ENCODE measurements at regions not wholly inside any gene's neighbourhood (a gene's known extent, or its start where the extent isn't known, plus 50 kb on each side); places are given as distances from the start of the nearest gene placed in this dataset.

DNA sequence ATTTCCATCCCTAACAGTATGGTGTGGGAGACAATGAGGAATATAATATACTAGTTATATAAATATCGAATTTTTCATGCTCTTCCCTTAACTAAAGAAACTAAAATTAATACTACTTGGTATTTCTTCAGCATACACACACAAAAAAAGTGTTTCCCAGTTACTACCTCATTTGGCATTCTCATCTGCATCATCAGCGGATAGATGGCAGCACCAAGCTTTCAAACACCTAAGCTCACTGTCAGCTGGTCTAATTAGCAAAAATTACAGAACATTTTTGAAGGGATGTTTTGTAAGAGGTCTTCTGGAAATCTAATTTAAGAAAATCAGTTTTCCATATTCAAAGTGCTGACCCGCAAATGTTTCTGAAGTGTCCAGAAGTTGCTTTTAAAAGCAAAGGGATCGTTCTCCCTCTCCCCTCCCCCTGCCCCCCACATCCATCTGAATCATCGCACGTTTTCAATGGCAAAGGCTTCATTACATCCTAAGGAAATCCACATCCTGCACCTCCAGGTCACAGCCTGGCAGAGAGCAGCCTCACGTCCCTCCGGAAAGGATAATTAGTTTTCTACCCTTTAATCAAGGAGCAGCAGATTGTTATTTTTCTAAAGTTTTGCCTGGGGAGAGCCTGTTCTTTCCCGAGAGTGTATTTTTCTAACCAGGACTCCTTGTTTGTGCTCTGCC lies 86.1 kb upstream of the SPATA12 start:
- ChIA-PET CTCF (interaction anchor here (0.7 to 1.6 kb wide), 5 partner anchors 9 to 173 kb away, joined by 3 to 6 read pairs (median 4); partner anchors contain the start of gene ARHGEF3), POLR2A (no interaction called here)
- no peak for TF ChIP-seq CTCF (IDR thresholded peaks at IDR 0.05; ENCODE audit: control extremely low read depth, extremely low read depth, low read depth, missing control alignments)
- no peak for DNase-seq (ENCODE audit: extremely low spot score)

- ChIA-PET POLR2A (no interaction called here), CTCF (interaction anchor here (0.7 to 3.7 kb wide), 8 partner anchors 9 to 172 kb away, joined by 3 to 20 read pairs (median 4); no protein-coding TSS in a partner anchor)
- no peak for DNase-seq (ENCODE audit: extremely low spot score)
- no peak for TF ChIP-seq CTCF (IDR thresholded peaks at IDR 0.05; ENCODE audit: control extremely low read depth, extremely low read depth, low read depth, missing control alignments)
Measured at GRCh38 chr3:56971816-56972215, 88.6 kb upstream of the SPATA12 start.

GRCh38 chr3:56971261-56971660 lies 89.2 kb upstream of the SPATA12 start:
- CTCF ChIA-PET, result interaction anchor here (0.8 to 3.7 kb wide), 7 partner anchors 8 to 93 kb away, joined by 3 to 20 read pairs (median 5); no protein-coding TSS in a partner anchor
- DNase-seq (ENCODE audit: extremely low spot score), result no peak
- TF ChIP-seq CTCF (IDR thresholded peaks at IDR 0.05; ENCODE audit: control extremely low read depth, extremely low read depth, low read depth, missing control alignments), result no peak
- POLR2A ChIA-PET, result no interaction called here

GRCh38 chr3:56970461-56970879 lies 90.0 kb upstream of the SPATA12 start:
- POLR2A ChIA-PET, result no interaction called here
- CTCF ChIA-PET, result interaction anchor here (1.0 to 3.7 kb wide), 4 partner anchors 11 to 169 kb away, joined by 3 to 20 read pairs (median 6); partner anchors contain the start of gene ARHGEF3
- peak; percentile 55 for DNase-seq (ENCODE audit: extremely low spot score)
- TF ChIP-seq CTCF (IDR thresholded peaks at IDR 0.05; ENCODE audit: control extremely low read depth, extremely low read depth, low read depth, missing control alignments), result no peak

- POLR2A ChIA-PET, result no interaction called here
- CTCF ChIA-PET, result interaction anchor here (1.0 to 3.7 kb wide), 3 partner anchors 11 to 168 kb away, joined by 3 to 20 read pairs (median 8); partner anchors contain the start of gene ARHGEF3
- no peak for DNase-seq (ENCODE audit: extremely low spot score)
- TF ChIP-seq CTCF (IDR thresholded peaks at IDR 0.05; ENCODE audit: control extremely low read depth, extremely low read depth, low read depth, missing control alignments), result no peak
Measured at GRCh38 chr3:56969851-56970250, 90.6 kb upstream of the SPATA12 start.

DNA sequence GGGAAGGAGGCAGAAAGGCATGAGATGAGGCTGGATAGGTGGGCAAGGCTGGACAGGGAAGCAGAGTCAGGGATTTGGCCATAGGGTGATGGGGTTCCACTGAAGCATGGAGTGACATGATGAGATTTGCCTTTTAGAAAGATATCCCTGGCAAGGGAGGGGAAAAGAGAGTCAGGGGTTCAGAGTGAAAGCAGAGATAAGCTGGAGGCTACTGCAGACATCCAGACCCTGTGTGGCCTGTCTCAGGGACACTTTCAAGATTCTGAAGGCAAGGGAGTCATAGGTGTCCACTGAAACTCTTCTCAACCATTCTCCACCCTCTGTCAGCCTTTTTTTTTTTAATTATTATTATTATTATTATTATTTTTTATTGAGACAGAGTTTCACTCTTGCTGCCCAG lies 94.0 kb upstream of the SPATA12 start:
- no peak for DNase-seq (ENCODE audit: extremely low spot score)
- no peak for TF ChIP-seq CTCF (IDR thresholded peaks at IDR 0.05; ENCODE audit: control extremely low read depth, extremely low read depth, low read depth, missing control alignments)
- ChIA-PET CTCF (interaction anchor here (1.6 to 1.8 kb wide), 2 partner anchors 14 to 15 kb away, joined by 3 to 4 read pairs; no protein-coding TSS in a partner anchor), POLR2A (no interaction called here)

Measured in GM10248 (cell line).